Hepatocyte (in vitro differentiated cells): ENCODE measurements at regions not wholly inside any gene's neighbourhood (a gene's known extent, or its start where the extent isn't known, plus 50 kb on each side); places are given as distances from the start of the nearest gene placed in this dataset.

ENCODE experiments used
- DNase-seq: peaks from one replicate; pipeline ENCODE4 v3.0.0-alpha.2; 2016; ENCODE audit warnings: low spot score
- H2AFZ ChIP-seq: fragments of 200-600 bp; sonication (generic); 2 replicates; pipeline ENCODE4 v1.6.0; 2016; ENCODE audit warnings: antibody characterized with exemption, mild to moderate bottlenecking
- H3K27ac ChIP-seq: fragments of 200-600 bp; sonication (generic); 2 replicates; pipeline ENCODE4 v1.5.1; 2016; ENCODE audit warnings: mild to moderate bottlenecking
- H3K27me3 ChIP-seq: fragments of 200-600 bp; sonication (generic); 2 replicates; pipeline ENCODE4 v1.6.1; 2016
- H3K36me3 ChIP-seq: fragments of 200-600 bp; sonication (generic); replicated peaks from 2 replicates; pipeline ENCODE4 v1.5.1; 2016; ENCODE audit warnings: low read depth; ENCODE audit not compliant: insufficient read depth
- H3K4me1 ChIP-seq: fragments of 200-600 bp; sonication (generic); 2 replicates; pipeline ENCODE4 v1.5.1; 2016; ENCODE audit warnings: mild to moderate bottlenecking, moderate library complexity; ENCODE audit not compliant: insufficient read depth
- H3K4me2 ChIP-seq: fragments of 200-600 bp; sonication (generic); 2 replicates; pipeline ENCODE4 v1.6.0; 2016
- H3K4me3 ChIP-seq: fragments of 200-600 bp; sonication (generic); 2 replicates; pipeline ENCODE4 v1.5.1; 2016; ENCODE audit warnings: mild to moderate bottlenecking
- H3K79me2 ChIP-seq: fragments of 200-600 bp; sonication (generic); 2 replicates; pipeline ENCODE4 v1.6.0; 2017; ENCODE audit warnings: mild to moderate bottlenecking
- H3K9me2 ChIP-seq: fragments of 200-600 bp; sonication (generic); replicated peaks from 2 replicates; pipeline ENCODE4 v1.6.0; 2017; ENCODE audit warnings: mild to moderate bottlenecking; ENCODE audit not compliant: insufficient read depth
- H3K9me3 ChIP-seq: fragments of 200-600 bp; sonication (generic); 2 replicates; pipeline ENCODE4 v1.5.1; 2016; ENCODE audit warnings: low read depth, mild to moderate bottlenecking
- H4K20me1 ChIP-seq: fragments of 200-600 bp; sonication (generic); 2 replicates; pipeline ENCODE4 v1.6.0; 2016; ENCODE audit warnings: mild to moderate bottlenecking; ENCODE audit not compliant: insufficient read depth, poor library complexity, severe bottlenecking
- EZH2 ChIP-seq: fragments of 200-600 bp; sonication (generic); IDR thresholded peaks from 2 replicates; pipeline ENCODE4 v1.6.1; 2016; ENCODE audit warnings: antibody characterized with exemption, mild to moderate bottlenecking, borderline replicate concordance
- EZH2phosphoT487 ChIP-seq: fragments of 200-600 bp; sonication (generic); IDR thresholded peaks from one replicate; pipeline ENCODE4 v1.6.1; 2018; ENCODE audit warnings: antibody characterized with exemption, mild to moderate bottlenecking, low read depth, moderate library complexity; ENCODE audit not compliant: unreplicated experiment, severe bottlenecking
- WGBS: methylation state at CpG from one replicate; pipeline ENCODE4 v1.1.6; 2016; ENCODE audit warnings: low lambda C conversion rate; ENCODE audit errors: missing lambda C conversion rate; 5-methylcytosine and 5-hydroxymethylcytosine counted together
- TF ChIP-seq, protein P1 (sequence below): fragments of 200-600 bp; sonication (generic); IDR thresholded peaks from 2 replicates; pipeline ENCODE4 v1.5.1; 2016; ENCODE audit warnings: antibody characterized with exemption, mild to moderate bottlenecking; ENCODE audit not compliant: poor library complexity

DNA sequence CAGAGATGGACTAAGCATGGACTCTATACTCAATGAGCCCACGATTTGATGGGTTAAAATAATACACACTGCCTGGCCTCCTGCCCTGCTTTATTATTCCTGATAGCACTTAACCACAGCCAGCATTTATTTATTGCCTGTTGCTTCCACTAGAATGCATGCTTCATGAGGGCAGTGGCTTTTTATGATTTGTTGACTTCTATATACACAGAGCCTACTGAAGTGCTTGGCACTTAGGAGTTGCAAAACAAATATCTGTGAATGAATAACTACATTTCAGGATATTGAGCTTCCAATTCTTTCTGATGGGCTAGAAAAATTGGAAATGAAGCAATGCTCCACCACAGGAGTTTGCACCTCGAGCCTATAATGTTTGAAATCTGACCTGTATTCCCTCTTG, 513.6 kb upstream of the ZMIZ1 start:
- no peak overlapping the region for H3K27ac ChIP-seq
- no peak for DNase-seq
- no peaks in the 10 kb centered on the region for H3K9me2 ChIP-seq
- no peak overlapping the region for H3K4me2 ChIP-seq
- no peak overlapping the region for H2AFZ ChIP-seq
- no peaks in the 10 kb centered on the region for H3K27me3 ChIP-seq
- no peaks in the 10 kb centered on the region for H3K79me2 ChIP-seq
- 90% methylated on average over 2 of the region's 2 CpGs for WGBS
- no peak for TF ChIP-seq EZH2phosphoT487
- TF ChIP-seq, protein P1, sequence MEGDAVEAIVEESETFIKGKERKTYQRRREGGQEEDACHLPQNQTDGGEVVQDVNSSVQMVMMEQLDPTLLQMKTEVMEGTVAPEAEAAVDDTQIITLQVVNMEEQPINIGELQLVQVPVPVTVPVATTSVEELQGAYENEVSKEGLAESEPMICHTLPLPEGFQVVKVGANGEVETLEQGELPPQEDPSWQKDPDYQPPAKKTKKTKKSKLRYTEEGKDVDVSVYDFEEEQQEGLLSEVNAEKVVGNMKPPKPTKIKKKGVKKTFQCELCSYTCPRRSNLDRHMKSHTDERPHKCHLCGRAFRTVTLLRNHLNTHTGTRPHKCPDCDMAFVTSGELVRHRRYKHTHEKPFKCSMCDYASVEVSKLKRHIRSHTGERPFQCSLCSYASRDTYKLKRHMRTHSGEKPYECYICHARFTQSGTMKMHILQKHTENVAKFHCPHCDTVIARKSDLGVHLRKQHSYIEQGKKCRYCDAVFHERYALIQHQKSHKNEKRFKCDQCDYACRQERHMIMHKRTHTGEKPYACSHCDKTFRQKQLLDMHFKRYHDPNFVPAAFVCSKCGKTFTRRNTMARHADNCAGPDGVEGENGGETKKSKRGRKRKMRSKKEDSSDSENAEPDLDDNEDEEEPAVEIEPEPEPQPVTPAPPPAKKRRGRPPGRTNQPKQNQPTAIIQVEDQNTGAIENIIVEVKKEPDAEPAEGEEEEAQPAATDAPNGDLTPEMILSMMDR: no peak
- no peak overlapping the region for H3K4me3 ChIP-seq
- no peaks in the 10 kb centered on the region for H3K9me3 ChIP-seq
- peaks cover 15% of the 10 kb centered on the region for H3K4me1 ChIP-seq
- H4K20me1 ChIP-seq: no peaks in the 10 kb centered on the region
- H3K36me3 ChIP-seq: no peaks in the 10 kb centered on the region

DNA sequence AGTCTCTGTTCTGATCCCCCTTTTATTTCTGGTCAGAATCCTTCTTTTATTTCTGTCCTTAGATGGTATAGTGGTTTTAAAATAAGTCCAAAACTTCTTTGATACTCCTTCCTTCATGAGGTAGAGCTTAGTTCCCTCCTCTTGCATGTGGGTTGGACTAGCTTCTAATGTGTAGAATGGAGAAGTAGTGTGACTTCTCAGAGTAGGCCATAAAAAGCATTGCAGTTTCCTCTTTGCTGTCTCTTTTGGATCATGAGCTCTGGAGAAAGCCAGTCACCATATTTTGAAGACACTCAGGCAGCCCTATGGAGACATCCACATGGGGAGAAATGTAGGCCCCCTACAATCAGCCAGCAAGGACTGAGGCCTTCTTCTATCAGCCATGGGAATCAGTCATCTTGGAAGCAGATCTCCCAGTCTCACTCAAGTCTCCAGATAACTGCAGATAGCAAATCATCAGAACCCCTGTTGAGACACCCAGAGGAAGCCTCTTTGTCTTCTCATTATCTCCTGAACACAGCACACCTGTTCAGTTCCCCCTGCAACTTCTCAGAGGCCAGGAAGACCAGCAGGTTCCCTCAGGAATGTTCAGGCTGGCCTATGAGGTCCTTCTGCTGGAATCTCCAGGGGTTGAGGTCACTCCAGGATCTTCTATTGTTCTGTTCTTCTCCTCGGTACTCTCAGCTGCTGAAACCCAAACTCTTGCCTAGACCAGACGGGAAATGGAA, 511.9 kb upstream of the ZMIZ1 start:
- no peaks in the 10 kb centered on the region for H3K9me2 ChIP-seq
- DNase-seq: no peak
- no peaks in the 10 kb centered on the region for H3K27me3 ChIP-seq
- H3K27ac ChIP-seq: no peak overlapping the region
- no peaks in the 10 kb centered on the region for H3K79me2 ChIP-seq
- H3K4me2 ChIP-seq: no peak overlapping the region
- 96% methylated on average over 2 of the region's 2 CpGs for WGBS
- H3K9me3 ChIP-seq: no peaks in the 10 kb centered on the region
- no peaks in the 10 kb centered on the region for H4K20me1 ChIP-seq
- no peaks in the 10 kb centered on the region for H3K36me3 ChIP-seq
- H3K4me3 ChIP-seq: no peak overlapping the region
- TF ChIP-seq EZH2: no peak
- TF ChIP-seq, protein P1: no peak
- no peak for TF ChIP-seq EZH2phosphoT487
- H2AFZ ChIP-seq: no peak overlapping the region
- peaks cover 12% of the 10 kb centered on the region for H3K4me1 ChIP-seq

- Histone ChIP-seq H4K20me1 (no peaks in the 10 kb centered on the region), H3K4me3 (no peak overlapping the region), H2AFZ (no peak overlapping the region), H3K79me2 (no peaks in the 10 kb centered on the region), H3K4me1 (peaks cover 7% of the 10 kb centered on the region), H3K27me3 (no peaks in the 10 kb centered on the region), H3K4me2 (no peak overlapping the region), H3K27ac (no peak overlapping the region), H3K9me3 (no peaks in the 10 kb centered on the region), H3K9me2 (no peaks in the 10 kb centered on the region), H3K36me3 (no peaks in the 10 kb centered on the region)
- DNase-seq: no peak
- WGBS: 93% methylated on average over 2 of the region's 2 CpGs
- TF ChIP-seq EZH2 (no peak), EZH2phosphoT487 (no peak)
- TF ChIP-seq, protein P1: no peak
Observed at GRCh38 chr10:78557433-78557925, 511.3 kb upstream of the ZMIZ1 start.
